Body of pancreas (tissue), 4 donors: ENCODE measurements at regions not wholly inside any gene's neighbourhood (a gene's known extent, or its start where the extent isn't known, plus 50 kb on each side); places are given as distances from the start of the nearest gene placed in this dataset.

Experiments
- POLR2A ChIP-seq, 3 donors: fragments of 450-650 bp; IDR thresholded peaks; one replicate each; pipeline ENCODE4 v1.6.1; 2016; ENCODE audit warnings: antibody characterized with exemption in 3 of 3, mild to moderate bottlenecking in 2 of 3
- TF ChIP-seq, protein P1 (sequence below), 7 experiments: fragments of 450-650 bp in 4 of 7; fragments of 200-600 bp in 3 of 7; sonication (generic) in 3 of 7; IDR thresholded peaks; one replicate each; pipeline ENCODE4 v1.5.1; 2016 to 2019; ENCODE audit warnings: antibody characterized with exemption in 7 of 7

DNA sequence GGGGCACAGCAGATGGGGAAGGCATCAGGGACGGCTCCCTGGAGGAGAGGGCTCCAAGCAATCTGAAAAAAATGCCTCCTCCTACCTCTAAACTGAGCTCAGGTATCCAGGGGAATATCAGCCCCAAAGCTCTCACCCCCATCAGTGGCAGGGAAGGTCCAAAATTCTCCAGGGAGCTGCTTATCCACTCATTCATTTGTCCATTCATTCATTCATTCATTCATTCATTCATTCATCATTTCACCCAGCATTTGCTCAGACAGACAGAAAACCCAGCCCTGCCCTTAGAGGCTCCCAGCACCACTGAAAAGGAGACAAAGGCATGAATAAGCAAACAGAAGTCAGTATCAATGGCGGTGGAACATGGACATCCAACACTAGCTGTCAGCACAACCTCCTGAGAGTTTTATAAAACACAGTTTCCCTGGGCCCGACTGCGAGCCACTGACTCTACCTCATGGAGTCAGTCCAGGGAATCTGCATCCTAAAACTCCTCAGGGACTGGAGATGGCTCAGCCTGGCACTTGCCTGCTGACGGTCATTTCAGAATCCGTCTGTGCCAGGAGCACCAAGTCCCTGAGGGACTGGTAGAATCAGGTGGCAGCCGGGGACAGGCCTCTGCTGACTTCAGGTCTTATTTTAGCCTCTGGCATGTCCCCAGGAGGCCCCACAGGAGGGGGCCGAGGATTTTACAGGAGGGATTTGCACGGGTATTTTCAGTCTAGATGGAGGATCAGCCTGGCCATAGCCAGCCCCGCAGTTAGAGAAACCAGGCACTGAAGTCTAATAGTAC lies 164.6 kb downstream of the MN1 start:
- no peak for TF ChIP-seq POLR2A (IDR thresholded peaks at IDR 0.05)
- TF ChIP-seq, protein P1, sequence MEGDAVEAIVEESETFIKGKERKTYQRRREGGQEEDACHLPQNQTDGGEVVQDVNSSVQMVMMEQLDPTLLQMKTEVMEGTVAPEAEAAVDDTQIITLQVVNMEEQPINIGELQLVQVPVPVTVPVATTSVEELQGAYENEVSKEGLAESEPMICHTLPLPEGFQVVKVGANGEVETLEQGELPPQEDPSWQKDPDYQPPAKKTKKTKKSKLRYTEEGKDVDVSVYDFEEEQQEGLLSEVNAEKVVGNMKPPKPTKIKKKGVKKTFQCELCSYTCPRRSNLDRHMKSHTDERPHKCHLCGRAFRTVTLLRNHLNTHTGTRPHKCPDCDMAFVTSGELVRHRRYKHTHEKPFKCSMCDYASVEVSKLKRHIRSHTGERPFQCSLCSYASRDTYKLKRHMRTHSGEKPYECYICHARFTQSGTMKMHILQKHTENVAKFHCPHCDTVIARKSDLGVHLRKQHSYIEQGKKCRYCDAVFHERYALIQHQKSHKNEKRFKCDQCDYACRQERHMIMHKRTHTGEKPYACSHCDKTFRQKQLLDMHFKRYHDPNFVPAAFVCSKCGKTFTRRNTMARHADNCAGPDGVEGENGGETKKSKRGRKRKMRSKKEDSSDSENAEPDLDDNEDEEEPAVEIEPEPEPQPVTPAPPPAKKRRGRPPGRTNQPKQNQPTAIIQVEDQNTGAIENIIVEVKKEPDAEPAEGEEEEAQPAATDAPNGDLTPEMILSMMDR (IDR thresholded peaks at IDR 0.05) = no peak
